IPS DF 4.7 (cell line): ENCODE measurements at regions not wholly inside any gene's neighbourhood (a gene's known extent, or its start where the extent isn't known, plus 50 kb on each side); places are given as distances from the start of the nearest gene placed in this dataset.
"Not testable (repeated sequence)": the region's sequence is repeated elsewhere in the genome, so short reads cannot be mapped to it uniquely, and the experiment has no call there.

ENCODE experiments used
- DNase-seq: peaks from one replicate; pipeline ENCODE4 v3.0.0-alpha.2; 2013; ENCODE audit warnings: low spot score; ENCODE audit errors: extremely low read depth

- no peak for DNase-seq
Measured at GRCh38 chr5:96528826-96529474, 95.9 kb upstream of the PCSK1 start.

- no peak for DNase-seq
Measured at GRCh38 chr5:96529559-96529958, 96.5 kb upstream of the PCSK1 start.

GRCh38 chr5:96530901-96531300 is 97.9 kb upstream of the PCSK1 start:
- DNase-seq: no peak

- no peak for DNase-seq
Measured at GRCh38 chr5:96533371-96533770, 100.3 kb upstream of the PCSK1 start.

- DNase-seq: no peak
Measured at GRCh38 chr5:96537386-96537785, 104.3 kb upstream of the PCSK1 start.

- DNase-seq: no peak
Measured at GRCh38 chr5:96538808-96539250, 105.8 kb upstream of the PCSK1 start.

- DNase-seq: no peak
Measured at GRCh38 chr5:96546120-96546519, 113.1 kb upstream of the PCSK1 start.

- no peak for DNase-seq
Measured at GRCh38 chr5:96547486-96547885, 114.4 kb upstream of the PCSK1 start.

- no peak for DNase-seq
Measured at GRCh38 chr5:96548905-96549304, 113.3 kb upstream of the CAST start.

- DNase-seq: not testable (repeated sequence)
Measured at GRCh38 chr5:96560857-96561256, 101.3 kb upstream of the CAST start.

GRCh38 chr5:96562614-96563013 is 99.6 kb upstream of the CAST start:
- DNase-seq: no peak

- no peak for DNase-seq
Measured at GRCh38 chr5:96563816-96564215, 98.4 kb upstream of the CAST start.

- DNase-seq: no peak
Measured at GRCh38 chr5:96565582-96566265, 96.5 kb upstream of the CAST start.

GRCh38 chr5:96566833-96567587 is 95.2 kb upstream of the CAST start:
- no peak for DNase-seq

- DNase-seq: no peak
Measured at GRCh38 chr5:96569332-96569731, 92.8 kb upstream of the CAST start.

GRCh38 chr5:96569770-96570169 is 92.4 kb upstream of the CAST start:
- no peak for DNase-seq

GRCh38 chr5:96572864-96573512 is 89.2 kb upstream of the CAST start:
- DNase-seq: no peak

- DNase-seq: no peak
Measured at GRCh38 chr5:96573513-96573894, 88.7 kb upstream of the CAST start.

- no peak for DNase-seq
Measured at GRCh38 chr5:96576876-96577275, 85.3 kb upstream of the CAST start.

- DNase-seq: no peak
Measured at GRCh38 chr5:96577909-96578308, 84.3 kb upstream of the CAST start.

GRCh38 chr5:96579711-96580110 is 82.5 kb upstream of the CAST start:
- DNase-seq: no peak

- DNase-seq: no peak
Measured at GRCh38 chr5:96582343-96582742, 79.8 kb upstream of the CAST start.
